Osteoblast (primary cell): ENCODE measurements at regions not wholly inside any gene's neighbourhood (a gene's known extent, or its start where the extent isn't known, plus 50 kb on each side); places are given as distances from the start of the nearest gene placed in this dataset.

Experiments
- DNase-seq: peaks from one replicate; pipeline ENCODE4 v3.0.0; 2011; ENCODE audit warnings: low spot score, mixed read lengths; ENCODE audit not compliant: insufficient read length; ENCODE audit errors: missing footprints
- H2AFZ ChIP-seq: 2 replicates; pipeline ENCODE4 v1.6.0; 2011; ENCODE audit warnings: mild to moderate bottlenecking, low read length
- H3K27ac ChIP-seq: 2 replicates; pipeline ENCODE4 v1.5.1; 2011; ENCODE audit warnings: mild to moderate bottlenecking, low read depth, low read length, moderate library complexity
- H3K27me3 ChIP-seq: 2 replicates; pipeline ENCODE4 v1.6.0; 2012; ENCODE audit warnings: mild to moderate bottlenecking, control low read depth, inconsistent platforms, low read length, moderate library complexity; ENCODE audit not compliant: insufficient read depth
- H3K36me3 ChIP-seq: 2 replicates; pipeline ENCODE4 v1.5.1; 2011; ENCODE audit warnings: mild to moderate bottlenecking, low read length, control low read depth, moderate library complexity; ENCODE audit not compliant: insufficient read depth
- H3K4me1 ChIP-seq: 2 replicates; pipeline ENCODE4 v1.5.1; 2011; ENCODE audit warnings: mild to moderate bottlenecking, low read length, control low read depth, moderate library complexity; ENCODE audit not compliant: insufficient read depth
- H3K4me2 ChIP-seq: 2 replicates; pipeline ENCODE4 v1.6.0; 2011; ENCODE audit warnings: mild to moderate bottlenecking, low read length; ENCODE audit not compliant: insufficient read depth
- H3K4me3 ChIP-seq: fragments of 200-600 bp; sonication (generic); 3 replicates; pipeline ENCODE4 v1.5.1; 2012; ENCODE audit warnings: mild to moderate bottlenecking, low read length, inconsistent platforms; ENCODE audit not compliant: insufficient read depth
- H3K79me2 ChIP-seq: 2 replicates; pipeline ENCODE4 v1.6.0; 2012; ENCODE audit warnings: mild to moderate bottlenecking, low read length, control low read depth, inconsistent platforms; ENCODE audit not compliant: insufficient read depth
- H3K9me3 ChIP-seq: 2 replicates; pipeline ENCODE4 v1.5.1; 2011; ENCODE audit warnings: low read depth, low read length, control low read depth
- H4K20me1 ChIP-seq: 2 replicates; pipeline ENCODE4 v1.6.0; 2012; ENCODE audit warnings: mild to moderate bottlenecking, low read length, control low read depth; ENCODE audit not compliant: insufficient read depth
- TF ChIP-seq, protein P1 (sequence below): IDR thresholded peaks from 2 replicates; pipeline ENCODE4 v1.5.1; 2011; ENCODE audit warnings: mild to moderate bottlenecking, low read depth, low read length, moderate library complexity; ENCODE audit errors: extremely low read depth

DNA sequence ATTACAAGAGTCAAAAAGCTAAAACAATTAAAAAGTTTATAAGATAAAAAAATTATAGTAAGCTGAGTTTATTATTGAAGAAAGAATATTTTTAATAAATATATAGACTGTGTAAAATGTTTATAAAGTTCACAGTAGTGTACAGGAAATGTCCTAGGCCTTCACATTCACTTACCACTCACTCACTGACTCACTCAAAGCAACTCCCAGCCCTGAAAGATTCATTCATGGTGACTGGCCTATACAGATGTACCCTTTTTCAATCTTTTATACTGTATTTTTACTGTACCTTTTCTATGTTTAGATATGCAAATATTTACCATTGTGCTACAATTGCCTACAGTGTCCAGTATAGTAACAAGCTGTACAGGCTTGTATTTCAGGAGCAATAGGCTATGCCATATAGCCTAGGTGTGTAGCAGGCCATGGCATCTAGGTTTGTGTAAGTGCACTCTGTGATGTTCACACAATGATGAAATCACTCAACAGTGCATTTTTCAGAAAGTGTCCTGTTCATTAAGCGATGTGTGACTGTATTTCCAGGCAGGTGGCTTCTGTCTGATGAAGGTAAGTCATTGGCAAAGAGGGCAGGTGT lies 130.2 kb downstream of the BTBD3 start:
- H3K4me2 ChIP-seq: no peak overlapping the region
- no peaks in the 10 kb centered on the region for H3K4me1 ChIP-seq
- H3K4me3 ChIP-seq: no peak overlapping the region
- no peaks in the 10 kb centered on the region for H3K9me3 ChIP-seq
- no peaks in the 10 kb centered on the region for H3K36me3 ChIP-seq
- TF ChIP-seq, protein P1, sequence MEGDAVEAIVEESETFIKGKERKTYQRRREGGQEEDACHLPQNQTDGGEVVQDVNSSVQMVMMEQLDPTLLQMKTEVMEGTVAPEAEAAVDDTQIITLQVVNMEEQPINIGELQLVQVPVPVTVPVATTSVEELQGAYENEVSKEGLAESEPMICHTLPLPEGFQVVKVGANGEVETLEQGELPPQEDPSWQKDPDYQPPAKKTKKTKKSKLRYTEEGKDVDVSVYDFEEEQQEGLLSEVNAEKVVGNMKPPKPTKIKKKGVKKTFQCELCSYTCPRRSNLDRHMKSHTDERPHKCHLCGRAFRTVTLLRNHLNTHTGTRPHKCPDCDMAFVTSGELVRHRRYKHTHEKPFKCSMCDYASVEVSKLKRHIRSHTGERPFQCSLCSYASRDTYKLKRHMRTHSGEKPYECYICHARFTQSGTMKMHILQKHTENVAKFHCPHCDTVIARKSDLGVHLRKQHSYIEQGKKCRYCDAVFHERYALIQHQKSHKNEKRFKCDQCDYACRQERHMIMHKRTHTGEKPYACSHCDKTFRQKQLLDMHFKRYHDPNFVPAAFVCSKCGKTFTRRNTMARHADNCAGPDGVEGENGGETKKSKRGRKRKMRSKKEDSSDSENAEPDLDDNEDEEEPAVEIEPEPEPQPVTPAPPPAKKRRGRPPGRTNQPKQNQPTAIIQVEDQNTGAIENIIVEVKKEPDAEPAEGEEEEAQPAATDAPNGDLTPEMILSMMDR: no peak
- no peaks in the 10 kb centered on the region for H3K27me3 ChIP-seq
- H3K79me2 ChIP-seq: no peaks in the 10 kb centered on the region
- no peak for DNase-seq
- H2AFZ ChIP-seq: no peak overlapping the region
- H4K20me1 ChIP-seq: no peaks in the 10 kb centered on the region
- no peak overlapping the region for H3K27ac ChIP-seq

DNA sequence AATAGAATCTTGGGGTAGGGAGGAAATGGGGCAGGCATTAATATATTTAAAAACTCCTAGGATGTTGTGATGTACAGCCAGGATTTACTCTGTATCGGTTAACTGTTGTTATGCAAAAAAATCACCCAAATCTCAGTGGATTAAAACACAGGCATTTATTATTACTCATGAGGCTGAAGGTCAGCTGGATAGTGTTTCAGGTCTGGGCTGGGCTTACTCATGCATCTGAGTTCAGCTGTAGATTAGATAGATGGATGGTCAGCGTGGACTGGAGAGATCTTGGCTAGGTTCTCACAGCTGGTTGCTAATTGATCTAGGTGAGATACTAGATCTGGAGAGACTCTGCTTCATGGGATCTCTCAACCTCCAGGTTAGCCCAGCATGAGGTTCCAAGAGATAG lies 131.4 kb downstream of the BTBD3 start:
- Histone ChIP-seq H3K79me2 (no peaks in the 10 kb centered on the region), H3K27ac (no peak overlapping the region), H2AFZ (no peak overlapping the region), H3K36me3 (no peaks in the 10 kb centered on the region), H3K9me3 (no peaks in the 10 kb centered on the region), H3K4me2 (no peak overlapping the region), H3K4me1 (no peaks in the 10 kb centered on the region), H3K27me3 (no peaks in the 10 kb centered on the region), H3K4me3 (no peak overlapping the region), H4K20me1 (no peaks in the 10 kb centered on the region)
- DNase-seq: no peak
- TF ChIP-seq, protein P1: no peak

DNA sequence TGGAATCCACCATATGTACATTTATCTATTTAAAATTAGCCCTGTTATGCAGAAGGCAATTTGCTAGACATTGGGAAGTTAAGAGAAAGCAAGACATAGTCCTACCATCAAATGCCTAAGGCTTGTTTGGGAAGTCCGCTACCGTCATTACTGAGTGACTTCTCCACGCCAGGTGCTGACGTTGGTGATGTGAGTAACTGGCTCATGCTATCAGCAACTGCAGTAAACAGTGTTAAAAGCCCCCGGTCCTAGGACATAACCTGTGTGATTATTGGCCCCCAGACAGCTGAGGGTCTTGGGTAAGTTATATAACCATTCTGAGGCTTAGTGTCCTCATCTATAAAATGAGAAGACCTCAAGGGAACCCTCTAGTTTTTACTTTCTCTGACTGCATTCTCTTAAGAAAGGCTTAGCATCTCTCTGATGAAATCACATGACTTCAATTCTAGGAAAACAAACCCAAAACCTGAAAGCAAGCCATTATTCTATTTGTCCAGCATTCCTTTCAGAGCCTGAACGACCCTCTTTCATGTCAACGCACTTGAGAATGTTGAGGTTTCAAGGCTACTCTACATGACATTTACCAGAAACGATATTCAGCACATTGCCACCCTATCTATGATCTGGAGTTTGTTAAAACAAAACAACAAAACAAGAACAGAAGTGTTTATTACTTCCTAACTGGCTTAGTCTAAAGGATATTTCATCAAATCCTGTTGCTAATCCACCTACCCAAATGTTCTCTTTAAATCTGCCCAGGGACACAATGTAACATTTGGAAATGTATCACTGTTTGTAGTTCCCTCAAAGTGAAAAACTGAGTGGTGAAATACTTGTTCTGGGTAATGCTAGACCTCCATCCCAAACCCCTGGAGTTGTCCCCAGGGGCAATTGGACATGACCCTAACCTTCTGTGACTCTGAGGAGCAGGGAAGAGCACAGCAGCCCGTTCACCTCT lies 133.8 kb downstream of the BTBD3 start:
- Histone ChIP-seq H2AFZ (no peak overlapping the region), H3K79me2 (no peaks in the 10 kb centered on the region), H4K20me1 (no peaks in the 10 kb centered on the region), H3K36me3 (no peaks in the 10 kb centered on the region), H3K4me3 (no peak overlapping the region), H3K4me1 (no peaks in the 10 kb centered on the region), H3K9me3 (no peaks in the 10 kb centered on the region), H3K27me3 (no peaks in the 10 kb centered on the region), H3K27ac (no peak overlapping the region), H3K4me2 (no peak overlapping the region)
- TF ChIP-seq, protein P1: no peak
- DNase-seq: no peak

DNA sequence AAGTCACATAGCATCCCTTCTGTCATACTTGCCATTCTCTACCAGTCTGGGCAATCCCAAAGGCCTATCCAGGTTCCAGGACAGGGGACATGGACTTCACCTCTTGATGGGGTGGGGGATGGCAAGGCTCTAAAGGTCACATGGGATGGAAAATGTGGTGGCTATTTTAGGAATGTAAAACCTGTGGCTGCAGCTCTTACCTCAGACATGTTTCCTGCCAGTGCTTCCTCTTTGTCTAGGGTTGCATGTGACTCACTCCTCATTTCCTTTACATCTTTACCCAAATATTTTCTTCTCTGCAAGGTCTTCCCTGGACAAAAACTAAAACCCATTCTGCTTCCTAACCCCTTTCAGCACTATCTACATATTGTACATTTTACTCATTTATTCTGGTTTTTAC lies 135.7 kb downstream of the BTBD3 start:
- no peaks in the 10 kb centered on the region for H3K9me3 ChIP-seq
- no peak overlapping the region for H3K4me2 ChIP-seq
- H3K36me3 ChIP-seq: no peaks in the 10 kb centered on the region
- TF ChIP-seq, protein P1: no peak
- H3K4me3 ChIP-seq: no peak overlapping the region
- H2AFZ ChIP-seq: no peak overlapping the region
- DNase-seq: no peak
- no peaks in the 10 kb centered on the region for H4K20me1 ChIP-seq
- H3K79me2 ChIP-seq: no peaks in the 10 kb centered on the region
- no peaks in the 10 kb centered on the region for H3K4me1 ChIP-seq
- H3K27me3 ChIP-seq: no peaks in the 10 kb centered on the region
- H3K27ac ChIP-seq: no peak overlapping the region
